GM18502 (cell line): ENCODE measurements at regions not wholly inside any gene's neighbourhood (a gene's known extent, or its start where the extent isn't known, plus 50 kb on each side); places are given as distances from the start of the nearest gene placed in this dataset.
"Not testable (repeated sequence)": the region's sequence is repeated elsewhere in the genome, so short reads cannot be mapped to it uniquely, and the experiment has no call there.

Experiments used
- ATAC-seq: cut with Tn5 transposase; IDR thresholded peaks from one replicate; pipeline ENCODE4 v1.9.1; 2021; ENCODE audit warnings: mild to moderate bottlenecking; ENCODE audit not compliant: unreplicated experiment, poor library complexity

DNA sequence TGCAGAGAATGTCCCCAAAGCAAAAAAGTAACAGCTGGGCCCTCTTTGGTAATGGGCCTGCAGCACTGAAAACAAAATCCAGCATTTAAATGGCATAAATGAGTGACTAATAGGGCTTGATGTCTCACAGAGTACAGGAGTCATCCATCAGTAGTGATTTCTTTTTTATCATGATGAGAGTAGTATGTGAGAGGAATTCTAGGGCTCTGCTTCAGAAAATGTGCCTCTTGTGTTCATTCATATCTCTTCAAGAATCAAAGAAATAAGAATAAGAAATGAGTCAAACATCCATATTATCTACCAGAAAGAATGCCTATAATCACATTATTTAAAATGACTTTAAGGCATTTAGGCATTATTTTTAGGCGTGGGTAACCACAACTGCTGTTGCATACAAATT lies 792.9 kb upstream of the HTR2C start:
- no peak for ATAC-seq

DNA sequence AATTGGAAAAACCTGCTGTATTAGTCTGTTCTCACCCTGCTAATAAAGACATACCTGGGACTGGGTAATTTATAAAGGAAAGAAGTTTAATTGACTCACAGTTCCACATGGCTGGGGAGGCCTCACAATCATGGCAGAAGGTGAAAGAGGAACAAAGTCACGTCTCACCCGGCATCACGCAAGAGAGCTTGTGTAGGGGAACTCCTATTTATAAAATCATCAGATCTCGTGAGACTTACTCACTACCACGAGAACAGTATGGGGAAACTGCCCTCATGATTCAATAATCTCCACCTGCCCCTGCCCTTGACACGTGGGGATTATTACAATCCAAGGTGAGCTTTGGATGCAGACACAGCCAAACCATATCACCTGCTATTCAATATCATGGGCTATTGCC lies 799.1 kb upstream of the HTR2C start:
- ATAC-seq, result not testable (repeated sequence)

GRCh38 chrX:113770806-113771205 lies 813.1 kb upstream of the HTR2C start:
- no peak for ATAC-seq

GRCh38 chrX:113770071-113770470 lies 813.8 kb upstream of the HTR2C start:
- no peak for ATAC-seq

DNA sequence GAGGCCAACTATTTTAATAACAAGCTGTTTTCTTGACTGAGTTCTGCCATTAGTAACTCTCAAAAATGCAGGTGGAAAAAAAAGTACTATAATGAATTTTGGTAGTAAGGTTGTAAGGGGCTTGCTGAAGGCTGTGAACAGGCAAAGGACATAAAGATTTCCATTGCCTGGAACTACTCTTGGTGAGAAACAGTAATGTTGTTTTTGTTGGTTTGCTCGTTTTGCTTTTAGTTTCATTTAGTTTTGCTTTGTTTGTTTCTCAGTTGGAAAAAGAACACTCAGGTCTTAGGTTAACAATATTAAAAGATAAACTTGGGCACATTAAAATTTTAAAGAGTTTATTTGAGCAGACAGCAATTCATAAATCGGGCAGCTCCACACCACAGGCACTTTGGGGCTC lies 824.5 kb upstream of the HTR2C start:
- no peak for ATAC-seq

DNA sequence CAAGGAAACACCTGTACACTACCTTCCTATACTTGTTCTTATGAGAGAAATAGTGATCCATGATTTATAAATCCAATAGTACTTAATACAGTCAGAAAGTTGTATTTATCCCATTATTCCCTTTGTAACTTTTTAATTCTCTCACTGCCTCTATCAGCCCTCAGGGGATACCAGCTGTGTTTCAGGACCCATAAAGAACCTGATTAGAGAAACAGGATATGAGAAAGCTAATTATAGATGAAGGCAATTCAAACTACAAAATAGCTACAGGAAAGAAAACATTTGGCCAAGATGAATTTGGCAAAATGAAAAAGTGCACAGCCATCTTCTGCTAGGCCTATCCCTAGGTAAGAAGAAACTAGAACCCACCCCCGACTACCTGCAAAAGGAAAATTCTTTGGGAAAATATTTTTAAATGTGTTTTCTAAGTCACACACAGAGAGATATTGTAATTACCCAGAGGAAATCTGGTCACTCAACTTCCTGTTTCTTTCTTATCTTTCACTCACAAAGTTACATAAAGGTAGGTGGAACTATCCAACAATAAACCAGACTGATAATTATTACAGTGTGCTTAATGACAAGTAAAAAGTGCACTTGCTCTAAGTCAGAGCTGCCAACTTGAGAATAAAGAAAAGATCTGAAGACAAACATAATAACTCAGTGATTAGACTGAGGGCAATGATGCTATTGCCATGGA lies 836.5 kb upstream of the HTR2C start:
- peak; percentile 48 for ATAC-seq

- ATAC-seq, result peak; percentile 62
These were observed 840.8 kb upstream of the HTR2C start for GRCh38 chrX:113743069-113743468.

GRCh38 chrX:113741744-113742143 lies 842.1 kb upstream of the HTR2C start:
- ATAC-seq, result no peak

DNA sequence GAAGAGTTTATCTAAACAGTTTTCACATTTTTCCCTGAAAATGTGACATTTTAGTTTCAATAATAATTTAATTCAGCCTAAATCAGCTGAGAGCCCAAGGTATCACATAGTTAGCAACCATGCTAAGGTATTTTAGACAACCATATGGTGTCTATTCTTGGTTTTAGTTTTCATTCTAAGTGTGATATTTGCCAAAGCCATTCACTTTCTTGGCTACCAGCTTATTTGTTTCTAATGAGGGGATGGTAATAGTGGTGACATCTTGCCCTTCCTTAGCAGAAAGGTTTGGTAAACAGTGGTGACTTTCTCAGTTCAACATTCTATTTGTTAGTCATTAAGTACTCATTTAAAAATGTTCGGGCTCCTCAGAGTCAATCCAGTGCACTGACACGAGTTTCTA lies 854.9 kb upstream of the HTR2C start:
- ATAC-seq, result no peak

- ATAC-seq, result no peak
These were observed 857.0 kb upstream of the HTR2C start for GRCh38 chrX:113726898-113727297.

- ATAC-seq, result no peak
These were observed 857.4 kb upstream of the HTR2C start for GRCh38 chrX:113726466-113726865.

- no peak for ATAC-seq
These were observed 857.9 kb upstream of the HTR2C start for GRCh38 chrX:113726009-113726408.

GRCh38 chrX:113699939-113700338 lies 859.3 kb upstream of the AMOT start:
- no peak for ATAC-seq

DNA sequence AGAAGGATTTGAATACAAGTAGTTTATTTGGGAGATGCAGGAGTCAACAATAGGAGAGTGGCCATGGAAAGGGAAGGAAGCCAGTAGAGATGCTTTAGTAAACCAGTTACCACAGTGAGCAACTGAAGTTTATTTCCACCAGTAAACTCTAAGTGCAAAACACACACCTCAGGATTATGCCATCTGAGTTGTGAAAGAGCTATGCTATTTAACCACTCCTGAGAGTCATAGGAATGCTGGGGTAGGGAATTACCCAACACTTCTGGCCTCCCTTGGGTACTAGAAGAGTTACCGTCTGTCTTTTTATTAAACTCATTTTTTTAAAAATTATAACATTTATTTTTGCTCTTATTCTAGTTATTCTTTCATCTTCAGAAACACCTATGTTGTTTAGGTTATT lies 834.6 kb upstream of the AMOT start:
- ATAC-seq, result no peak

DNA sequence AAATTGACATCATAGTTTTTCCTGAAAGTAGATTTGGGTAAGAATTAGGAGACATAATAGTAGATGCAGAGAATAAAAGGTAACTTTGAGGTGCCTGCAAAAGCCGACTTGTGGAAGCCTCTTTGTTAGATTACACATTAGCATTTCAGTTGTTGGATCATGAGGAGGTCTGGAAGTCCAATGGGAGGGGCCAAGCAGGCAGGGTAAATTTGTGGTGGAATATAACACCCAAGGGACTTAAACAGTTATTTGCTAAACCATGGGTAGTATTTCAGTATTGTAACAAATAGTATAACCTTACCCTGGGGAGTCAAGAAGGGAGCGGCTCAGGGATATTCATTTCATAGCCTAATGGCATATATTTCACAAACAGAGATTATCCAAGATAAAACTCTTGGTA lies 810.7 kb upstream of the AMOT start:
- no peak for ATAC-seq

- no peak for ATAC-seq
These were observed 803.8 kb upstream of the AMOT start for GRCh38 chrX:113644426-113644825.

GRCh38 chrX:113634565-113634964 lies 793.9 kb upstream of the AMOT start:
- no peak for ATAC-seq

DNA sequence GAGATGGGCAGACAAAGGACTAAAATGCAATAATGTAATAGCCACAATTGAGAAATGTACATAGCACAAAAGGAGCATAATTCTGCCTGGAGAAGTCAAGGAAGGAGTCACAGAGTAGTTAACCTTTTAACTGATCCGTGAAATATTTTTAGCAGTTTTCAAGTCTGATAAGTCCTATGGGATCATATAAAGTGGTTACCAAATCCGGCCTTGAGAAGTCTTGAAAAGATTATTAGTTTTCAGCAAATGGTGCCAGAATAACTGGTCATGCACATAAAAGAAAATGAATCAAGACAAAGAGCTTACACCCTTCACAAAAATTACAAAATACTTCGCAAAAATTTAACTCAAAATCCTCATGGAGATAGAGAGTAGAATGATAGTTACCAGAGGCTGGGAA lies 788.7 kb upstream of the AMOT start:
- ATAC-seq, result no peak

DNA sequence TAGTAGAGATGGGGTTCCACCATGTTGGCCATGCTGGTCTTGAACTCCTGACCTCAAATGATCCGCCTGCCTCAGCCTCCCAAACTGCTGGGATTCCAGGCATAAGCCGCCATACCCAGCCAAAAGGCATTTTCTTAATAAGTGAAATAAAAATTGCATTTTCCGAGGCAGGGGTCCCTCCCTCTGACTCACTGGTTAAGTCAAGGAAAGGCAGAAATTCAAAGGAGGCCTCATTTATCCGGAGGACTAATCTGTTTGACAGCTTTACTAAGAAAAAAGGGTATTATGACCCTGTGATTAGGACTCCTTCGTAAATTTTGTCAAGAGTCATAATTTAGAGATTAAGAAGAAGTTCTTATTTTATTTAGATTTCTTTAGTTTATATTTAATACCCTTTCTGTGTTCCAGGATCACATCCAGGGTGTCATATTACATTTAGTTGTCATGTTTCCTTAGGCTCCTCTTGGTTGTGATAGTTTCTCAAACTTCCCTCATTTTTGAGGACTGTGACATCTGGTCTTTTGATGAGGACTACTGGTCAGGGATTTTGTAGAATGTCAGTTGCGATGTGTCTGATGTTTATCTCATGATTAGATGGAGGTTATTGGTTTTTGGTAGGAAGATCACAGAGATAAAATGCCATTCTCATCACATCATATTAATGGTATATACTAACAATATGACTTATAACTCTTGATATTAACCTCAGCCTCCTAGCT lies 753.7 kb upstream of the AMOT start:
- ATAC-seq, result no peak

DNA sequence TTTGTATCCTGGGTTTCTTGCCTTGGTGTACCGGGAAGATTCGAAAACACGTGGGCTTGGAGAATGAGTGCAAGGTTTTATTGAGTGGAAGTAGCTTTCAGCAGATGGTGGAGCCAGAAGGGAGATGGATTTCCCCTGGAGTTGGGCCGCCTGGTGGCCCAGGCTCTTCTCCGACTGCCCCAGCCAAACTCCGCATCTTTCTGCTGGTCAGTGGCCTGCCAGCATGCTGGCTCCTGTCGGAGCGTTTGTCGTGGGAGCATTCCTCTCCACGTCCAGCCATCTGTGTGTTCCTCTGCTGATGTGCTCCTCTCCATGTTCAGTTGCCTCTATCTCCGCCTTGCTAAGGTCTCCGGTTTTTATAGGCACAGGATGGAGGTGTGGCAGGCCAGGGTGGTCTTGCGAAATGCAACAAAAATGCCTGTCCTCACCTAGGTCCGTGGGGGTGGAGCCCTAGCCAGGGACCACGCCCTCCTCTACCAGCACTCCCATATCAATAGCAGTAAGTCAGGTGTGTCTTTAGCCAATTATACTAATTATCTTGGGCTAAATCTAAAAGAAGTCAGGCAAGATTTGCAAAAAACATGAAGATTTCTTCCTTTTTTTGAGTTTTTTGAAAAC lies 745.8 kb upstream of the AMOT start:
- ATAC-seq, result no peak

GRCh38 chrX:113580486-113580885 lies 739.9 kb upstream of the AMOT start:
- no peak for ATAC-seq

- ATAC-seq, result no peak
These were observed 717.9 kb upstream of the AMOT start for GRCh38 chrX:113558576-113558975.
